GM18870 (cell line): ENCODE measurements at regions not wholly inside any gene's neighbourhood (a gene's known extent, or its start where the extent isn't known, plus 50 kb on each side); places are given as distances from the start of the nearest gene placed in this dataset.

Experiments
- ATAC-seq: cut with Tn5 transposase; IDR thresholded peaks from one replicate; pipeline ENCODE4 v1.9.1; 2021; ENCODE audit warnings: moderate library complexity; ENCODE audit not compliant: unreplicated experiment

DNA sequence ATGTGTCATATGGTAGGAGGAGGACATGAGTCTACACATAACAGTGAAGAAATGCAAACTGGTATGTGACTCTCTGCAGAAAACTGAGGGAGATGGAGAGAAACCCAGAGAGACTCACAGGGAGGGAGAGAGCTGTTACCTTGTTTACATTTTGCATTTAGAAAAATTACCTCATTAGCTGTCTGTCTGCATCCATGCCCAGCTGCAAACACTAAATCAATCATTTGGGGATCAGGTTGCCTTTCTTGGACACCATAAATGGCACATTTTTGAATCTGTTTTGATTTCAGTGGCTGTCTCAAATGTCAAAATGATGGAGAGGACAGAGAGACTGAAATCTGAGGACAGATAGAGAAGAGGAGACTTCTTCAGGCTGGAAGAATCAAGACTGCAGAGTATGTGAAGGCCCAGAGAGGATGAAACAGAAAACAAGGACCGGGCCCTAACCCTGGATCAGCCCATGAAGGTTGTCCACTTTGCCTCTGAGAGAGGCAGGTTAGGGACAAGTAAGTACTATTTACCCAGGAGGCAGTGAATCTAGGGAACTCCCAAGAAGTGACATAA lies 92.2 kb downstream of the UNC5CL start:
- no peak for ATAC-seq

DNA sequence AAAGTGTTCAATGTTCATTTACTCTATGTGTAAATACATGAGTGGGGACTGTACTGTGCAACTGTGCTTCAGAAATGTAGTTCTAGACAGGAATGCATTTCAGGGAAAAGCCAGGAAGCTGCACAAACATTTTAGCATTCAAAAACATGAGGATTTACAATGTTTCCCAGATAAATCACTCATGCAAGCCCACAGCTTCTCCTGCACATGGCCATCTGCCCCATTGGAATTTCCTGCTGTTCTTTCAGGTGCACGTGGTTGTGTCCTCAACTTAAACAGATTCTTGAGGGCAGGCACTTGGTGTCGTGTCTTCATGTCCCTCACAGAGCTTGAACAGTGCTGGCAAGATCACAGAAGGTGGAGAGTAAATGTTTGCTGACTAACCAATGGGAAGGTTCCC lies 101.5 kb downstream of the UNC5CL start:
- ATAC-seq: no peak

DNA sequence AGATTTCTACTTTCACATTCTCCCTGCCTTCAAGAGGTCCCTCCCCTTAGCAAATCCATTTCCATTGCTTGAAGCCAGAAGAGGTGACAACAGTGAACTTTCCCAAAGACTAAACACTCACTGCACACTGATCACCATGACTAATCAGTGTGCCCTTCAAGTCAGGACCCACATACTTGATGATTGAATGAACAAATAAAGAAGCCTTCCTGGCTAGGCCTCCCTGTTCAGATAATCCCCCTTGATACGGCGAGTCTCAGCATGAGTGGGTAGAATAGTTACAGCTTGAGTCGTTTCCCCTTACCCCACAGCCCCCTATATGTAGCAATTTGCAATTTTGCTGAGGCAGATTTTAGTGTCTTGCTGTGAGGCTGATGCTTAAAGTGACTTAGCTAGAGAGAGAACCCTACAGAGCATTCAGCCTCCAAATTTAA lies 102.2 kb downstream of the UNC5CL start:
- no peak for ATAC-seq

DNA sequence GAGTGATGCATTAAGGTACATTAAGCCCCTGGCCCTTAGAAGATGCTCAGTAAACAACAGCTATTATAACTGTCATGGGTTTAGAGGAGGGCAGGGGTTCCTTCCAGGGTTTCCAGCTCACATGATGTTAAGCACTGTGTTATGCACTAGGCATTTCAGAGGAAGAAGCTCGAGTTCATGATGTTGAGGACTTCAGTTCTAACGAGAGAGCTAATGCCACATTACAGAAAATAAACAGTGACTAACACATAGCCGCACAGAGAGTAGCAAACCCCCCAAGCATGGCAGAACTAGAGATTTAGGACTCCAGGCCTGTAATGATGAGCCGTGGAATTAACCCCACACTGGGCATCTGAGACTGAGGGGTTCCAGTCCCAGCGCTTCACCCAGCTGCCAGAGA lies 105.2 kb downstream of the UNC5CL start:
- no peak for ATAC-seq

DNA sequence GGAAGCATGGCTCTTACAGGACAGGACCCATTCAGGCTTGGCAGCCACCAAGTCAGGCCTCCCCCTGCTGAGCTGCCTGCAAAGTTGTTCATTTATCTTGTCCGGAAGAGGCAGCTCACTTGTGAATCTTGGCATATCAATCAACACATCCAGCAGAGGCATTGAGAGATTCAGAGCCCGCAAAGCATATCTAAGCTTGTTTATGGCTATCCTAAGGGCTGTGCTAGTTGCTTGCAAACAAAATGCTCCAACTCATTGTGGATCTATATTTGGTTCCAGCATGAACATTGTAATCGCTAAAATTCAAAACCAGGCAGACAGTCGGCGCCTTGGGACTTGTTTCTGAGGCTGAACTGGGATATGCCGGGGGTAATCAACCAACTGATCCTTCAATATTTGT lies 106.1 kb downstream of the UNC5CL start:
- ATAC-seq: no peak

DNA sequence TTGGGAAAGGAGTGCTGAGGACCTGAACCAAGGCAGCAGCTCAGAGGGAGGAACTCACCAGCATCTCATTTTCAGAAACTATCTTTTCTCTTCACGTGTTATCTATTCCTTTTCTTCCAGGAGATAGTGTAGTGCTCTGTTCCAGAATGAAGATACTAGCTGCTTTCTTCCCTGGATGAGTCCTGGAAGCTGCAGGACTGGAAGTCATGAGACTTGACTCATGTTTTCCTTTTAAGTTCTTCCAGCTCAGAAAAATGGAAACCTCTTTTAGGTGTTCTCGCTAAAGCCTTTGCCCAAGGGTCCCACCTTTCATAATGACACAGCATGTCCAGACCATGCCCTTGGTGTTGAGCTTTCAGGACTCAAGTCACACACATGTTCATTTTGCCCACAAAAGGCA lies 106.7 kb downstream of the UNC5CL start:
- ATAC-seq: no peak

DNA sequence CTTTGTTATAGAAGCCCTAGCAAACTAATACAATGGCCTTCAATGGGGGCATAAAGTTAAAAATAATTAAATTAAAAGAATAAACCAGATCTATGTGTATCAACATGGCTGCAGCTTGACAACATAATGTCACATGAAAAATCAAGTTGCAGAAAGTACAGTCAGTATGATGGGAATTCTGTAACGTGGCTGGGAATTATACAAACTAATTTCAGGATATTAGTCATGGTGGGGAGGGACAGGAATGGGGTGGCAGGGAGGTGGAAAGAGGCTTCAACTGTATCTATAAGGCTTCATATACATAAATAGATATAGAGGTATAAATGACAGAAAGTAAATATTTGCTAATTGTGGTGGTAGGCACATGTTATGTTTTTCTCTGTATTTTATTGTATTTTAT lies 107.1 kb downstream of the UNC5CL start:
- no peak for ATAC-seq

DNA sequence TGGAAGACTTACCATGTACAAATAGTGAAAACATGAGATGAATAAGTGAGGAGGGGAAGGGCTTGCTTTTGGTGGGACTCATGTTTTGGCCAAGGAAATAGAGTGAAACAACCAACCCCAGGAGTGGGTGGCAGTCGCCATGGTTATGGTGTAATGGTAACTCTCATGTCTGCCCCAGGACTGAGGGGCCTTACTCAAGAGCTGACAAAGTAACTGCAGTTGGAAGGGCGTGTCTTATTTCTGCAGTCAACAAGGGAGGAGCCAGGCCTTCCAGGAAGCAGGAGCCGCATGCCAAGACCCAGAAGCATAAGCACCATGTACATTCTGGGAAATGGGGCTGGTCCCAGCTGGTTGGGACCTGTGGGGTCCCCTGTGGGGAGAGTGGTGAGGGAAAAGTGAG lies 108.5 kb downstream of the UNC5CL start:
- ATAC-seq: no peak

DNA sequence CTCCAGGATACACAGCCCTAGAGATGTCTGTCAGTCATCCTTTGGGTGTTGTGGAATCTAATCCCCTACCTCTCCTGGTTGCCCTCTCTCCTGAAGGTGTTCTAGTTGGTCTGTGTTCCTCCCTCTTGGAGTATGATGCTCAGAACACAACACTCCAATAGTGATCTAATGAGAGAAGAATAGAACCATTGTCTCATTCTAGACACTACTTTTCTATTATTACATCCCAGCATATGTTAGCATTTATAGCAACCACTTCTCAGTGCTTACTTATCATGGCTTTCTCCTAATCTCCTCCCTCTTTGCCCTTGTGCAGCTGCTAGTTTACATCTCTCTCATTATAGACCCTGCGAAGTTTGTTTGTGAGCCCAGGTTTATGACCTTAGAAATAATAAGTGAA lies 109.0 kb downstream of the UNC5CL start:
- ATAC-seq: no peak

DNA sequence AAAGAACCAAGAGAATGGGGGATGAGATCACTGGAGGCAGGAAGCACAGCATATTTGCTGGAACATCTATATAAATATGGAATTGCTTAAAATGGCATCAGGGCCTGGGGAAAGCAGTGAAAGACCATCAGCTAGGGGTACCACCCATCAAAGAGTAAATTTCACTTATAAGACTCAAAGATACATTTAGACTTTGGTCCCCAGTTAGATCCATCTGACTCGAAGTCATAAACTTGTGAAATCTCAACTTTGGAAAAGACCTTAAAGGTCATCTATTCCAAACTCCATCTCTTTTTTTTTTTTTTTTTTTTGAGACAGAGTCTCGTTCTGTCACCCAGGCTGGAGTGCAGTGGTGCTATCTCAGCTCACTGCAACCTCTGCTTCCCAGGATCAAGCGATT lies 109.8 kb downstream of the UNC5CL start:
- ATAC-seq: no peak

DNA sequence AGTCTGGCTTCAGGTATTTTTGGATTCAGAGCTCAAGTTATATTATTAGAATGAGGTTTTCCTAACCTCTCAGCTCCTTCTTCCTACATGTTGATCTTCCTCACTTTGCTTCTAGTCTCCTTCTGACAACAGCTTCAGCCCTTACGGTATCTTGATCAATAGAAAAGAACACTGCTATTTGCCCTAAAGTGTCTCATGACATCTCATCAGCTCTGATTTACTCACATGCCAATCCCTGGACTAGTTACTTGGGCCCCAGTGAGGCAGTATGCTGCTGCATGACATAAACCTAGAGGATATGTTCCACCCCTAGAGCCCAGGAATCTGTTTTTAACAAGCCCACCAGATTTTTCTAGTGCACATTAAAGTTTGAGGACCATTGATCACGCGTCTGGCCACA lies 110.3 kb downstream of the UNC5CL start:
- ATAC-seq: no peak

DNA sequence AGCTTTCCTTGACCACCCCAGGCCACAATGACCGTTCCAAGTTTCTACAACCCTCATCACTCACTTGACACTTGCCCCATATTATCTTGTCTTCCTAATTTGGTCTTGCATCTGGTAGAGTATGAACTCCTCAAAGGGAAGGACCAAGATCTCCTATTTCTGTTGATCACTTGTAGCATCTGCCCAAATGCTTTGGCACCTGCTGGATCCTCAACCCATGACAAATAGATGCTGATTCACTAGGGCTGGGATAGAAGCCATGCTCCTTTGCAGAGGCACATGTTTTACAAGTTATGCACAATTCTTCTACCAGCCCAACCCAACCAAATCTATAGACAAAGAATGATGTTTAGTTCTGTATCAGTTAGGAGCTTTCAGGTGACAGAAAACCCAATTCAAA lies 110.7 kb downstream of the UNC5CL start:
- no peak for ATAC-seq

DNA sequence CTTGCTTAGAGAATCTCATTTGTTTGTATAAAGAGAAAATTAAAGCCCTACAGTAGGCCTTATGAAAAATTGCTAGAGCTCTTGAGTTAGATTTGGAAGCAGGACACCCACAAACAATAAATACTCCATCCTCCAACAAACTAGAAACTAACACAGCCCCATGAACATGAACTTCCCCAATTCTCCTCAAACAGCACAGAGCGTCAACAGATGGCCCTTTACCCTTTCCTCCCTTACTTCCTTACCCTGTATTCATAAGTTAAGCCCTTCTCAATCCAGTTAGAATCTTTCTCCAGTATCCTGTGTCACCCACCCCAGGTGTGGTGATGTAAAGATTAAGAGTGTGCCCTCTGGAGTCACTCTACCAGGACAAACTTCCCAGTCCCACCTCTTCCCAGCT lies 113.7 kb downstream of the UNC5CL start:
- no peak for ATAC-seq

DNA sequence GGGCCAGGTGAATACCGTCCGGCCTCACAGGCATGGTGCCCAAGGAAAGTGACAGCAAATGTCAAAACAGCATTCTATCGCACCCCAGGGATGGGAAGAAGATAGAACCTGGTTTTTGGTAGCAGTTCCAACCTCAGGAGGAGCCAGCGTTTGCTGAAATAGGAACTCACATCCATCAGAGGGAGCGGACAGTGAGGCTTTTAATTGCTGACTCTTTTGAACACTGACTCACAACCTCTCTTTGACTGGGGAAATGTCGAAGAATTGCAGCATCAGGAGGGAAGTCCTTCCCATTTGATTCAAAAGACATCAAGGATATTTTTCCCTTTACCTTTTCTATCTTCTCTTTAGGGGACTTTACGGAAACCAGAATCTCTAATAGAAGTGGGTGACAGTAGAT lies 114.2 kb downstream of the UNC5CL start:
- ATAC-seq: no peak

DNA sequence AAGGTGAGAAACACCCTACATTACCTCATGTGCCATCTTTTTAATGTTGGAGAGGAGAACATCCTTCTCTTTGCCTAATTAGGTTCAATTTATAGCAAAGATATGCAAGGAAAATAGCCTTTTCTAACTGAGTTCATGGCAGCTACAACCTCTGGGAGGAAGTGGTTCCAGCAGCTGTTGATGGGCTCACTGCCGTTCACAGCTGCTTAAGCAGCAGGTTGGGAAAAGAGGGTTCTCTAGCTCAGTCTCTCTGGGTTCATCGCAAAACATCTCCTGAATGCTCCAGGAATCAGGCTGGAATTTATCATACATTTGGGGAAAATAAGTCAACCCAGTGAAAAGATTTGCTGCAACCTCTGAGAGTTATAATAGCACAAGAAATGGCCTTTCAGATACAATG lies 115.1 kb downstream of the UNC5CL start:
- no peak for ATAC-seq

DNA sequence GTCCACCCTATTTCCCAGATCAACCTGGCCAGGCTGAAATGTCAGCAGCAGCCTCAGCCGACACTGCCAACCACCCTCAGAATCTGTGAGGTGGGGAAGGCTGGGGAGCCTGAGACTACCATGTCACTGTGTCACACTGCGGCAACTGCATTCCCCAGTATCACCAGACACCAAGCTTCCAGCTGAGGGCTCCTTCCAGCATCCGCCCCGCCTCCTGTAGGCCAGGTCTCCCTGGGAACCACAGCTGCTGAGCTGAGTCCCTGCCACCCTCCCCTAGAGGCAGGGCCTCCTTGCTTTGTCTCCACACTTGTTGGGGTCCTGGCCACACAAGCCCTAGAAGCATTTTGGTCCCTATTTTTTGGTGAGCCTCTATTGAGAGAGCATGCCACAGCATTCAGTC lies 115.7 kb downstream of the UNC5CL start:
- ATAC-seq: no peak

DNA sequence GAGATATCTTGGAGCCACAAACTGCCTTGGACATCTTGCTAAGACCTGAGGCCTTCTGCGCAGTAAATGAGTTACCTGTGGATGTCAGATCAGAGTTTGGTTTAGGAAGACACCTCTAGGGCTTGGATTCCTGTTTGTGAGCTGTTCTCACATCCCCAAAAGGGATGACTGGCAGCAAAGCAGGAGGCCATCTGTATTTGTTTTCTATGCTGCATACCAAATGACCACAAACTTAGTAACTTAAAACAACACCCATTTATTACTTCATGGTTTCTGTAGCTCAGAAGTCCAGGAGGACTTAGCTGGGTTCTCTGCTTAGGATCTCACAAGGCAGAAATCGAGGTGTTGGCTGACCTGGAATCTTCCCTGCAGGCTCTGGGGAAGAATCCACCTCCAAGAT lies 116.7 kb downstream of the UNC5CL start:
- no peak for ATAC-seq

DNA sequence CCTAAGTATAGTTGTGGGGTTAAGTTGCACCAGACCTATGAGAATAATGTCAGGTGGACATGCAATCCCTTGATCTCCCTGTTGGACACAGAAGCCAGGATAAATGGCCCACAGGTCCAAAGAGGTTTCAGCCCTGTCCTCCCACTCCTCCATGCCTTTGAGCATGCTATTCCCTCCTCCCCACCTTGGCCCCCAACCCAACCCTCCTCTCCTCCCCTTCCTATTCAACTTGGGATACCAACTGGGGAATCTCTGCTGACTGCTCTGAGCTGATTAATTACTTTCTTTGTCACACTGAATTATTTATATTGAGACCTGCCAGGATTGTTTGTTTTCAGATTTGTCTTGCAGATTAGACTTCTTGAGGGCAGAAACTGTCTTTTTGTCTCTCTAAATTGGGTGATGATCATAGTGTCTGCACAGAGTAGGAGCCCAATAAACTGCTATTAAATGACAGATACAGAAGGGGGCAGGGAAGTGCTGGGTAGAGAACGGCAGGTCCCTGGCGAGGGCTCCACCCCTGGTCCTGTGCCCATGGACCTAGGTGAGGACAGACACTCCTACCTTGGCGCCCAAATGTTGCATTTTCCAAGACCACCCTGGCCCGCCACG lies 120.9 kb downstream of the UNC5CL start:
- no peak for ATAC-seq

DNA sequence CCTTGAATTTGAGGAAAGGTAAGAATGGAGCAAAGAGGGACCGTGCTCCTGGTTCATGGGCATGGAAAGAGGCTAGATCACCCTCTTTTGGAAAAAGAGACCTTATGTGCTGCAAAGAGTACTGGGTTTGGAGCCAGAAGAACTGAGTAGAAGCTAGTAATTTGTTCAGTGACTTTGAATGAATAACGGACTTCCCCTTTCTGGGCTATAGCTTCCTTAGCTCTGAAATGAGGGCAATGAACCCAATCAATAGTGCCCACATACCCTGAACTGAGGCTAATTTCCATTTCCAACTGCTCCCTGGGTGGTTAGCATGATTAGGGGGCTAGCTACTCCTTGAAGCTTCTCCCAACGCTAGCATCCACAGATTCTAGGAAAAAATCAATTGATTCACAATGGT lies 121.4 kb downstream of the UNC5CL start:
- ATAC-seq: no peak

DNA sequence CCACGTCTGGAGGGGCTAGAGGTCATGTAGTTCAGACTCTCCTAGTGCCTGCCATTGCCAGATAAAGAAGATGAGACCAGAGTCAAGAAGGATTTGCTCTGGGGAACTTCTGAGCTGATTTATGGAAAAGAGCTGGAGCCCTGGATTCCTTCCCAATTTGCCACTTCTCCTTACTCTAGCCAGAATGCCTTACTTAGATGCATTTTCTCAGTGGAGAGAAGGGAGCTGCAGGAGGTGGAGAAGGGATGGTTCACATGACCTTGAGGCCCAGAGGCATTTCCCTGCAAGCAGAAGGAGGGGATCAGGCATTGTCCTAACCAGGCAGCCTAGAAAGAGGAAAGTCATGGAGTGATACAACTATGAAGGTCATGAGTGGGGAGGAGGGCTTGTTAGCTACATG lies 122.2 kb downstream of the UNC5CL start:
- no peak for ATAC-seq

DNA sequence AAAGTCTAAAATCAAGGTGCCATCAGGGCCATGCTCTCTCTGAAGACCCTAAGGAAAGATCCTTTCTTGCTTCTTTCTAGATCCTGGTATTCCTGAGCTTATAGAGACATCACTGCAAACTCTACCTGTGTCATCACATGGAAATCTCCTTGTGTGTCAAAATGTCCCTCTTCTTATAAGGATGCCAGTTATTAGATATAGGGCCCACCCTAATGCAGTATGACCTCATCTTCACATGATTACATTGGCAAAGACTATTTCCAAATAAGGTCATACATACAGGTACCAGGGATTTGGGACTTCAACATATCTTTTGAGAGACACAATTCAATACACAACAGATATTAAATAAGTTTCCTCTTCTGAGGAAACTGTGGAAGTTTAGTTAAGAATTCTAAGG lies 123.9 kb downstream of the UNC5CL start:
- ATAC-seq: no peak

DNA sequence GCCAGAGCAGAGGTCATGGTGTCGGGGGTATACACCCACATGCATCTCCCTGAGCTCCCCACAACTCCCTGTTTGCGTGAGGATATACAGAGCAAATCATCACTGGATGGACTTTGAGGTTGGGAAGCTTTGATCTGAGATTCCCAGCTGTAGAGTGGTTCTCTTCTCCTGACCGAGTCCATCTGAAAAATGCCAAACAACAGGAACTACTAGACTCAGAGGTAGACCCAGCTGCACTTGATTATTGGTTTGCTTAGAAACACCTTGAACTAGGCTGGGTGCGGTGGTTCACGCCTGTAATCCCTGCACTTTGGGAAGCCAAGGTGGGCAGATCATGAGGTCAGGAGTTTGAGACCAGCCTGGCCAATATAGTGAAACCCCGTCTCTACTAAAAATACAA lies 125.0 kb downstream of the UNC5CL start:
- no peak for ATAC-seq
